Neuronal stem cell (in vitro differentiated cells): ENCODE measurements at regions not wholly inside any gene's neighbourhood (a gene's known extent, or its start where the extent isn't known, plus 50 kb on each side); places are given as distances from the start of the nearest gene placed in this dataset.

Source experiments
- DNase-seq: peaks from one replicate; pipeline ENCODE4 v3.0.0-alpha.2; 2013; ENCODE audit warnings: low spot score
- H2AFZ ChIP-seq: one replicate; pipeline ENCODE4 v1.6.1; 2013; ENCODE audit warnings: mild to moderate bottlenecking, low read length, inconsistent platforms
- H2AK5ac ChIP-seq: 2 replicates; pipeline ENCODE4 v1.6.1; 2013; ENCODE audit warnings: low read depth, mild to moderate bottlenecking, inconsistent platforms, low read length, moderate library complexity, mixed read lengths
- H2BK120ac ChIP-seq: 2 replicates; pipeline ENCODE4 v1.6.1; 2013; ENCODE audit warnings: low read depth, mild to moderate bottlenecking, inconsistent platforms, low read length, moderate library complexity, mixed read lengths
- H2BK12ac ChIP-seq: one replicate; pipeline ENCODE4 v1.6.1; 2013; ENCODE audit warnings: low read length, inconsistent platforms
- H2BK15ac ChIP-seq: 2 replicates; pipeline ENCODE4 v1.6.1; 2013; ENCODE audit warnings: mild to moderate bottlenecking, low read length, inconsistent platforms, mixed read lengths
- H2BK5ac ChIP-seq: one replicate; pipeline ENCODE4 v1.6.1; 2013; ENCODE audit warnings: inconsistent platforms, mild to moderate bottlenecking, low read length, moderate library complexity
- H3K14ac ChIP-seq: one replicate; pipeline ENCODE4 v1.6.1; 2013; ENCODE audit warnings: low read length, inconsistent platforms
- H3K18ac ChIP-seq: 2 replicates; pipeline ENCODE4 v1.6.1; 2013; ENCODE audit warnings: low read length, inconsistent platforms
- H3K23ac ChIP-seq: 2 replicates; pipeline ENCODE4 v1.6.1; 2013; ENCODE audit warnings: low read depth, mild to moderate bottlenecking, mixed read lengths, low read length, inconsistent platforms; ENCODE audit not compliant: poor library complexity
- H3K27ac ChIP-seq: replicated peaks from 3 replicates; pipeline ENCODE4 v1.5.1; 2013; ENCODE audit warnings: low read length, inconsistent platforms
- H3K27me3 ChIP-seq, 3 experiments: 2 replicates each; pipeline ENCODE4 v1.6.1; 2013; ENCODE audit warnings: low read length in 3 of 3, mild to moderate bottlenecking in 2 of 3, inconsistent platforms in 1 of 3, low read depth in 1 of 3, mixed read lengths in 1 of 3, moderate library complexity in 1 of 3; ENCODE audit not compliant: control insufficient read depth in 3 of 3, insufficient read depth in 3 of 3
- H3K36me3 ChIP-seq, 2 donors: replicated peaks in 1 of 2; 2 replicates each; pipeline ENCODE4 v1.6.1; 2013; ENCODE audit warnings: low read length in 2 of 2; ENCODE audit not compliant: control insufficient read depth in 2 of 2, insufficient read depth in 2 of 2
- H3K4ac ChIP-seq: 2 replicates; pipeline ENCODE4 v1.6.1; 2013; ENCODE audit warnings: inconsistent platforms, mild to moderate bottlenecking, low read length, moderate library complexity
- H3K4me1 ChIP-seq, 2 donors: 1 replicate in 1 of 2; 2 replicates in 1 of 2; pipeline ENCODE4 v1.6.1; 2013; ENCODE audit warnings: low read length in 2 of 2, low read depth in 1 of 2; ENCODE audit not compliant: control insufficient read depth in 2 of 2, insufficient read depth in 1 of 2
- H3K4me2 ChIP-seq: one replicate; pipeline ENCODE4 v1.6.1; 2013; ENCODE audit warnings: mild to moderate bottlenecking, low read length, inconsistent platforms; ENCODE audit not compliant: insufficient read depth, poor library complexity, severe bottlenecking
- H3K4me3 ChIP-seq, 2 donors: 2 replicates each; pipeline ENCODE4 v1.5.1; 2013; ENCODE audit warnings: low read length in 2 of 2, mild to moderate bottlenecking in 2 of 2, inconsistent platforms in 1 of 2, moderate library complexity in 1 of 2
- H3K79me1 ChIP-seq: one replicate; pipeline ENCODE4 v1.6.1; 2013; ENCODE audit warnings: low read depth, mild to moderate bottlenecking, inconsistent platforms, low read length, moderate library complexity
- H3K9ac ChIP-seq: one replicate; pipeline ENCODE4 v1.6.1; 2013; ENCODE audit warnings: mild to moderate bottlenecking, low read depth, low read length, inconsistent platforms; ENCODE audit not compliant: poor library complexity
- H3K9me3 ChIP-seq, 2 donors: replicated peaks in 1 of 2; 2 replicates each; pipeline versions ENCODE3 to v1.6.1; 2013; ENCODE audit warnings: low read length in 2 of 2, mild to moderate bottlenecking in 2 of 2, inconsistent platforms in 1 of 2, low read depth in 1 of 2, mixed read lengths in 1 of 2, moderate library complexity in 1 of 2; ENCODE audit not compliant: control insufficient read depth in 2 of 2, insufficient read depth in 1 of 2
- H4K8ac ChIP-seq: one replicate; pipeline ENCODE4 v1.6.1; 2013; ENCODE audit warnings: low read depth, mild to moderate bottlenecking, inconsistent platforms, low read length, moderate library complexity
- H4K91ac ChIP-seq: one replicate; pipeline ENCODE4 v1.6.1; 2013; ENCODE audit warnings: low read length, low read depth, mild to moderate bottlenecking, inconsistent platforms; ENCODE audit not compliant: poor library complexity
- WGBS, 2 donors: extraction: QIAGEN DNeasy Blood & Tissue Kit; methylation state at CpG; one replicate each; pipeline ENCODE4 v1.1.7; 2013; ENCODE audit warnings: missing lambda C conversion rate in 2 of 2, mixed read lengths in 1 of 2; ENCODE audit not compliant: insufficient read length in 2 of 2, insufficient replicate concordance in 1 of 2; ENCODE audit errors: extremely low coverage in 2 of 2; 5-methylcytosine and 5-hydroxymethylcytosine counted together

DNA sequence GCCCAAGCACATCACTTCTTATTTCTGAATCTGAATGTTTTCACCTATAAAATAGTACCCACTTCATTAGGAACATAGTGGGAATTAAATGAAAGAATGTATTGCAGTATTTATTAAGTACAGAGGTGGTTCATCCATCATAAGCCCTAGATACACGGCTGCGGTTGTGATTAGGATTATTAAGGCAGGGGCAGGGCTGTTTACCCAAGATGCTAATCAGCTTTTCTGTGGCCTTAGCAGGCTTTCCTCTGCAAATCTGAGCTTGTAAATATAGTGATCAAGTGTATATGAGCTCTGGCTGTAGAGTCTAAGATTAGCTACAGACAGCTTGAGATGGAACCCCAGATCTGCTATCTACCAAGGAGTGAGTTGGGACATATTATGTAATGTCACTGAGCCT is 124.1 kb upstream of the ADRA1B start:
- no peak overlapping the region for H2BK5ac ChIP-seq
- no peak overlapping the region for H3K27ac ChIP-seq
- H3K9me3 ChIP-seq = no peaks in the 10 kb centered on the region
- no CpG with 5 or more reads among the region's 2 CpGs for WGBS, 2 donors
- no peaks in the 10 kb centered on the region for H3K36me3 ChIP-seq
- H3K23ac ChIP-seq = no peak overlapping the region
- H3K18ac ChIP-seq = no peak overlapping the region
- no peak overlapping the region for H3K4me3 ChIP-seq
- no peak overlapping the region for H3K14ac ChIP-seq
- no peak overlapping the region for H2BK15ac ChIP-seq
- H2BK120ac ChIP-seq = no peak overlapping the region
- no peaks in the 10 kb centered on the region for H3K79me1 ChIP-seq
- DNase-seq = no peak
- no peak overlapping the region for H4K91ac ChIP-seq
- H2BK12ac ChIP-seq = no peak overlapping the region
- no peak overlapping the region for H3K4ac ChIP-seq
- H2AK5ac ChIP-seq = no peak overlapping the region
- no peak overlapping the region for H3K9ac ChIP-seq
- no peaks in the 10 kb centered on the region for H3K4me1 ChIP-seq
- no peaks in the 10 kb centered on the region for H3K27me3 ChIP-seq
- H2AFZ ChIP-seq = no peak overlapping the region
- H3K4me2 ChIP-seq = no peak overlapping the region
- no peak overlapping the region for H4K8ac ChIP-seq

DNA sequence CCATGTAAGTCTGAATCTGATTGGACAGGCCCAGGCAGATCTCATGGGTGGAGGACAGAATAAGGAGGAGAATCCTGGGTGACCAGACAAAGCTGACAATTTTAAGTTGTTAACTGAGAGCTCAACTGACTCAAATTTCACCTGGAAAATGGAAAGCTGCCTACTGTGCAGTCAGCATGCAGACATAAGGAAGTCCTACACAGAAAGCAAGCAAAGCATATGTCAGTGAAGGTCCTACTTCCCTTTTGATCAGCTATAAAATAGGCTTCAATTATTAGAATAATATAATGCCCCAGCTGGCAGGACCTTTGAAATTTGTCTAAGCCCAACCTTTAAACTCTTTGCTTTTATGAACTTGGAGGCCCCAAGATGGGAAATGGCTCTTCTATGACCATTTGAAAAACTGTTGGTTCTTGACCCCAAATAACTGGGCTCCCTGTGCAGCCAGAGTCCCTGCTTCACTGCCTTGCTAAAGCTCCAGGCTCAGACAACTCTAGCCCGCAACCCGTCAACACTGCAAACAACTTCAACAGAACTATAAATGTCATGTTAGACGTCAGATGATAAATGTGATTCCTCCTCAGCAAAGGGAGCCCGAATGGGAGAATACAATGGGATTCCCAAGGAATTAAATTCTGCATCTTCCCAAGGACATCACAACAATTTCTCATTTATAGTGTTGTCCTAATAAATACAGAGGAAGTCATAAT is 118.9 kb upstream of the ADRA1B start:
- WGBS, 2 donors = no CpG with 5 or more reads among the region's 4 CpGs
- Histone ChIP-seq H2AK5ac (no peak overlapping the region), H2BK15ac (no peak overlapping the region), H3K14ac (no peak overlapping the region), H3K79me1 (no peaks in the 10 kb centered on the region), H3K36me3 (no peaks in the 10 kb centered on the region), H3K9me3 (no peaks in the 10 kb centered on the region), H3K27ac (no peak overlapping the region), H2BK120ac (no peak overlapping the region), H3K4me2 (no peak overlapping the region), H3K4me3 (no peak overlapping the region), H3K27me3 (no peaks in the 10 kb centered on the region), H4K8ac (no peak overlapping the region), H3K9ac (no peak overlapping the region), H3K4ac (no peak overlapping the region), H4K91ac (no peak overlapping the region), H2AFZ (no peak overlapping the region), H3K18ac (no peak overlapping the region), H2BK5ac (no peak overlapping the region), H3K23ac (no peak overlapping the region), H2BK12ac (no peak overlapping the region), H3K4me1 (peaks cover 0 to 4% of the 10 kb centered on the region in 2 donors)
- DNase-seq = no peak

DNA sequence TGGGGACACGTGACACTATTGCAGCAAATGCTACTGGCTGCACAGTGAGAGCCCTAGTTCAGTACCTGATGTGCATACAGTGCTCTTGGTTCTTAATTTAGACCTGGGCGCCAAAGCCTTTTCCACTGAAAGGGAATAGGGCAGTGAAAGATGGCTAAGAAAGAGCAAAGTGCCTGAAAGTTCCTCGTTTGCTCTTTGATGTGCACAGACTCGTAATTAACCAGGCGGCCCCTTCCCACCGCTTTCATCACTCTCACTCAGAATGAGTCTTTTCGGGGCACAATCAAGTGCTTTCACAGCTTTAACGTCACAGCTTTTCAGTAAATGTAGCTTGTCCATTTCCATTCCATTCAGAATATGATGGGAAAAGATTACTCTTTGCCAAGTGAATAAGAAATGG is 116.6 kb upstream of the ADRA1B start:
- no CpG with 5 or more reads among the region's 8 CpGs for WGBS, 2 donors
- Histone ChIP-seq H2AFZ (no peak overlapping the region), H3K9me3 (no peaks in the 10 kb centered on the region), H3K27ac (no peak overlapping the region), H2AK5ac (no peak overlapping the region), H2BK5ac (no peak overlapping the region), H3K4ac (no peak overlapping the region), H3K36me3 (no peaks in the 10 kb centered on the region), H2BK120ac (no peak overlapping the region), H3K18ac (no peak overlapping the region), H2BK12ac (no peak overlapping the region), H3K9ac (no peak overlapping the region), H2BK15ac (no peak overlapping the region), H3K79me1 (no peaks in the 10 kb centered on the region), H3K23ac (no peak overlapping the region), H3K14ac (no peak overlapping the region), H4K8ac (no peak overlapping the region), H3K27me3 (no peaks in the 10 kb centered on the region), H3K4me1 (peaks cover 0 to 4% of the 10 kb centered on the region in 2 donors), H4K91ac (no peak overlapping the region), H3K4me2 (no peak overlapping the region), H3K4me3 (no peak overlapping the region)
- DNase-seq = no peak

DNA sequence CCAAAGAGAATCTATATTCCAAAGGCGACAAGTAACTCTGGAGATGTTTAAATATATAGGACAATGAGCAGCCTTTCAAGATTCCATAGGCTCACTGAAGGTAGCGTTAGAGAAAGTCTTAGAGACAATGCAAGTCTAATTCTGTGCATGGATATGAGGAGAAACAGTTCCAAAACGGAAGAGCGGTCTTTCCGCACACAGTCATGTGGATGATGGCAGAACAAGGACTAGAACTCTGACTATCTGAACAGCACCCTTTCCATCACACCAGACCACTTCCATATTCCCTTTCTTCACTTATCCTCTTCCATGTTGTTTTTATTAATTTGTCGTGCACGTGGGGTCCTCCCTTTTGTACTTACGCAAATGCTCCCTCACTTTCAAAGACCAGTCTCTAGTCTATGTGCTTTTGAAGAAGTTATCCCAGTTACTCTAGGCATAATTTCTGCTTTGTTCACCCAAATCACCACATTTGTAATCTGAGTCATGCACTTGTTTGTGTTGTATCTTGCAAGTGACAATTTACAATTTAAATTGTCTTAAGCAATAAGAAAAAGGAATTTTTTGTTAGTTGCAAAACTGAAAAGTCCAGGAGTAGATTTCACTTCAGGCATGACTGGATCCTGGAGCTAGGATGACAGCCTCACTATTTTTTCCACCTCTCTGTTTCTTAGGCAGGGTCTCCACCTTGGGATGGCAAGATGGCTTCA is 116.0 kb upstream of the ADRA1B start:
- H2BK12ac ChIP-seq = no peak overlapping the region
- no peaks in the 10 kb centered on the region for H3K9me3 ChIP-seq
- WGBS, 2 donors = no CpG with 5 or more reads among the region's 8 CpGs
- H3K23ac ChIP-seq = no peak overlapping the region
- no peak overlapping the region for H2AK5ac ChIP-seq
- H3K4me3 ChIP-seq = no peak overlapping the region
- no peak overlapping the region for H3K18ac ChIP-seq
- H3K4me1 ChIP-seq = peaks cover 0 to 4% of the 10 kb centered on the region in 2 donors
- no peak overlapping the region for H2BK5ac ChIP-seq
- H3K79me1 ChIP-seq = no peaks in the 10 kb centered on the region
- H2AFZ ChIP-seq = no peak overlapping the region
- H2BK120ac ChIP-seq = no peak overlapping the region
- H2BK15ac ChIP-seq = no peak overlapping the region
- H3K27me3 ChIP-seq = no peaks in the 10 kb centered on the region
- DNase-seq = no peak
- H4K8ac ChIP-seq = no peak overlapping the region
- H3K9ac ChIP-seq = no peak overlapping the region
- H4K91ac ChIP-seq = no peak overlapping the region
- no peak overlapping the region for H3K4ac ChIP-seq
- no peak overlapping the region for H3K27ac ChIP-seq
- no peaks in the 10 kb centered on the region for H3K36me3 ChIP-seq
- no peak overlapping the region for H3K14ac ChIP-seq
- H3K4me2 ChIP-seq = no peak overlapping the region
